B cell (primary cell): ENCODE measurements at regions not wholly inside any gene's neighbourhood (a gene's known extent, or its start where the extent isn't known, plus 50 kb on each side); places are given as distances from the start of the nearest gene placed in this dataset.

Experiments
- EZH2 ChIP-seq: IDR thresholded peaks from 2 replicates; pipeline ENCODE4 v1.6.1; 2012; ENCODE audit warnings: borderline replicate concordance, low read depth, mild to moderate bottlenecking, moderate library complexity, low read length; ENCODE audit not compliant: insufficient read depth, poor library complexity, severe bottlenecking
- TF ChIP-seq, protein P1 (sequence below): fragments of 200-600 bp; IDR thresholded peaks from one replicate; pipeline ENCODE4 v1.8.0; 2022; ENCODE audit warnings: antibody characterized with exemption, mild to moderate bottlenecking

GRCh38 chr15:92788196-92788595 lies 111.9 kb upstream of the CHD2 start:
- TF ChIP-seq, protein P1, sequence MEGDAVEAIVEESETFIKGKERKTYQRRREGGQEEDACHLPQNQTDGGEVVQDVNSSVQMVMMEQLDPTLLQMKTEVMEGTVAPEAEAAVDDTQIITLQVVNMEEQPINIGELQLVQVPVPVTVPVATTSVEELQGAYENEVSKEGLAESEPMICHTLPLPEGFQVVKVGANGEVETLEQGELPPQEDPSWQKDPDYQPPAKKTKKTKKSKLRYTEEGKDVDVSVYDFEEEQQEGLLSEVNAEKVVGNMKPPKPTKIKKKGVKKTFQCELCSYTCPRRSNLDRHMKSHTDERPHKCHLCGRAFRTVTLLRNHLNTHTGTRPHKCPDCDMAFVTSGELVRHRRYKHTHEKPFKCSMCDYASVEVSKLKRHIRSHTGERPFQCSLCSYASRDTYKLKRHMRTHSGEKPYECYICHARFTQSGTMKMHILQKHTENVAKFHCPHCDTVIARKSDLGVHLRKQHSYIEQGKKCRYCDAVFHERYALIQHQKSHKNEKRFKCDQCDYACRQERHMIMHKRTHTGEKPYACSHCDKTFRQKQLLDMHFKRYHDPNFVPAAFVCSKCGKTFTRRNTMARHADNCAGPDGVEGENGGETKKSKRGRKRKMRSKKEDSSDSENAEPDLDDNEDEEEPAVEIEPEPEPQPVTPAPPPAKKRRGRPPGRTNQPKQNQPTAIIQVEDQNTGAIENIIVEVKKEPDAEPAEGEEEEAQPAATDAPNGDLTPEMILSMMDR: no peak
- no peak for TF ChIP-seq EZH2
